ENCODE measurements at regions not wholly inside any gene's neighbourhood (a gene's known extent, or its start where the extent isn't known, plus 50 kb on each side); places are given as distances from the start of the nearest gene placed in this dataset.

DNA sequence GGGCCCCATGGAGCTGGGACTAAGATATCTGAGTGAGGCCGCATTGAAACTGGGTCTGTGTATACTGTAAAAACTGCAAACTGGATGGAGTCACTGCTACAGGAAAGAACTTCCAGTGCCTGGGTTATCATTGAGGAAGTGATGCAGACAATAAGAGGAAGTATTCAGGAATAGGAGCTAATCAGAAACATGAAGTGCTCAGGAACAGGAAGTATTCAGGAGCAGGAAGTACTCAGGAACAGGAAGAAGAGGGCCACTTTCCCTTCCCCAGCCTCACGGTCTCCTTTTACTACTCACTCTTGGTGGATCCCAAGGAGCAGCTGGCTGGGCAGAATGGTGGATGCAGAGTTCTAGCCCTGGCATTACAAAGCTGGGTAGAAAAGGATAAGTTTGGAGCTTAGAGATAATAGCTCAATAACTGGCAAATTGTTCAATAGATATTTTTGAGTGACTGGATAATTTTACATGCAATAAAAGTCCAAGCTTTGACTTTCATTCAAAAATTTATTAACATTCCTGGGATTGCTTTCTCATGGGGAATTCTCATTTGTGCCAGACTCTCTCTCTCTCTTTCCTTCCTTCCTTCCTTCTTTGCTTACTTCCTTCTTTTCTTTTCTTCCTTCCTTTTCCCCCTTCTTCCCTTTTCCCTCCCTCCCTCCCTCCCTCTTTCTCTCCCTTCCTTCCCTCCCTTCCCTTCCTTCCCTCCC lies 82.2 kb upstream of the PAX1 start:
- Histone ChIP-seq H3K9ac (ENCODE audit: low read depth, low read length) (no peak overlapping the region), H3K36me3 (ENCODE audit: control insufficient read depth, insufficient read depth, low read length) (no peaks in the 10 kb centered on the region), H2BK5ac (ENCODE audit: low read depth, low read length, poor library complexity, severe bottlenecking) (no peak overlapping the region), H3K9me3 (ENCODE audit: control insufficient read depth, insufficient read depth, low read length) (peaks cover 2% of the 10 kb centered on the region; the same call in 1 of the 2 replicates), H3K27ac (ENCODE audit: insufficient read depth, low read length) (no peak overlapping the region), H3K4me2 (ENCODE audit: low read depth, low read length) (no peak overlapping the region), H3K18ac (ENCODE audit: low read depth, low read length) (no peak overlapping the region), H2AK5ac (ENCODE audit: low read depth, low read length) (no peak overlapping the region), H3K79me1 (ENCODE audit: low read depth in 1 of 2, low read length in 2 of 2) (no peaks in the 10 kb centered on the region), H2AK9ac (replicated peaks; ENCODE audit: low read depth, low read length, poor library complexity) (no peak overlapping the region), H3K23ac (ENCODE audit: low read depth, low read length) (no peak overlapping the region), H3K9me1 (ENCODE audit: insufficient read depth, low read length) (no peaks in the 10 kb centered on the region), H3K4me3 (ENCODE audit: insufficient read depth, low read depth, low read length) (no peak overlapping the region), H3K14ac (replicated peaks; ENCODE audit: low read depth, low read length) (no peak overlapping the region), H4K8ac (ENCODE audit: low read depth in 2 of 2, low read length in 2 of 2) (no peak overlapping the region), H4K5ac (ENCODE audit: low read depth, low read length) (no peak overlapping the region), H3K56ac (ENCODE audit: extremely low read depth, insufficient read depth, low read length) (no peak overlapping the region), H2BK20ac (ENCODE audit: low read depth, low read length) (no peak overlapping the region), H2BK120ac (ENCODE audit: low read depth, low read length) (no peak overlapping the region), H4K91ac (ENCODE audit: insufficient read depth, low read depth, low read length) (no peak overlapping the region), H3K27me3 (ENCODE audit: control insufficient read depth, insufficient read depth, low read length) (no peaks in the 10 kb centered on the region), H2BK15ac (ENCODE audit: low read depth, low read length) (no peak overlapping the region), H3K4me1 (ENCODE audit: control insufficient read depth, insufficient read depth, low read length) (no peaks in the 10 kb centered on the region), H2AFZ (replicated peaks; ENCODE audit: low read length, poor library complexity) (no peak overlapping the region), H3K4ac (ENCODE audit: low read depth, low read length) (no peak overlapping the region), H4K20me1 (ENCODE audit: insufficient read depth, low read length) (no peaks in the 10 kb centered on the region)
- in situ Hi-C loops (cut with MboI; ENCODE audit: low sequenced_read_pairs), result no loop called here
- dilution Hi-C loops (cut with HindIII; ENCODE audit: low sequenced_read_pairs, unreplicated experiment), result no loop called here
- TF ChIP-seq, protein P1, sequence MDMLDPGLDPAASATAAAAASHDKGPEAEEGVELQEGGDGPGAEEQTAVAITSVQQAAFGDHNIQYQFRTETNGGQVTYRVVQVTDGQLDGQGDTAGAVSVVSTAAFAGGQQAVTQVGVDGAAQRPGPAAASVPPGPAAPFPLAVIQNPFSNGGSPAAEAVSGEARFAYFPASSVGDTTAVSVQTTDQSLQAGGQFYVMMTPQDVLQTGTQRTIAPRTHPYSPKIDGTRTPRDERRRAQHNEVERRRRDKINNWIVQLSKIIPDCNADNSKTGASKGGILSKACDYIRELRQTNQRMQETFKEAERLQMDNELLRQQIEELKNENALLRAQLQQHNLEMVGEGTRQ (IDR thresholded peaks at IDR 0.05; ENCODE audit: low read depth, low read length), result no peak
- TF ChIP-seq ELK1 (IDR thresholded peaks at IDR 0.05; ENCODE audit: borderline replicate concordance, low read depth, low read length) (no peak), NFE2L2 (IDR thresholded peaks at IDR 0.05; ENCODE audit: low read depth, low read length) (no peak), RCOR1 (IDR thresholded peaks at IDR 0.05; ENCODE audit: insufficient replicate concordance, low read length) (no peak), MXI1 (IDR thresholded peaks at IDR 0.05; ENCODE audit: borderline replicate concordance, low read depth, low read length) (no peak), MAFK (IDR thresholded peaks at IDR 0.05; ENCODE audit: low read depth, low read length) (no peak), RFX5 (IDR thresholded peaks at IDR 0.05; ENCODE audit: low read depth, low read length) (no peak), MAZ (IDR thresholded peaks at IDR 0.05; ENCODE audit: borderline replicate concordance, low read depth, low read length) (no peak), BHLHE40 (IDR thresholded peaks at IDR 0.05; ENCODE audit: low read depth, low read length) (no peak), FOS (IDR thresholded peaks at IDR 0.05; ENCODE audit: low read depth, low read length) (no peak), SMC3 (IDR thresholded peaks at IDR 0.05; ENCODE audit: low read depth, low read length) (no peak)
- TF ChIP-seq, protein P2, sequence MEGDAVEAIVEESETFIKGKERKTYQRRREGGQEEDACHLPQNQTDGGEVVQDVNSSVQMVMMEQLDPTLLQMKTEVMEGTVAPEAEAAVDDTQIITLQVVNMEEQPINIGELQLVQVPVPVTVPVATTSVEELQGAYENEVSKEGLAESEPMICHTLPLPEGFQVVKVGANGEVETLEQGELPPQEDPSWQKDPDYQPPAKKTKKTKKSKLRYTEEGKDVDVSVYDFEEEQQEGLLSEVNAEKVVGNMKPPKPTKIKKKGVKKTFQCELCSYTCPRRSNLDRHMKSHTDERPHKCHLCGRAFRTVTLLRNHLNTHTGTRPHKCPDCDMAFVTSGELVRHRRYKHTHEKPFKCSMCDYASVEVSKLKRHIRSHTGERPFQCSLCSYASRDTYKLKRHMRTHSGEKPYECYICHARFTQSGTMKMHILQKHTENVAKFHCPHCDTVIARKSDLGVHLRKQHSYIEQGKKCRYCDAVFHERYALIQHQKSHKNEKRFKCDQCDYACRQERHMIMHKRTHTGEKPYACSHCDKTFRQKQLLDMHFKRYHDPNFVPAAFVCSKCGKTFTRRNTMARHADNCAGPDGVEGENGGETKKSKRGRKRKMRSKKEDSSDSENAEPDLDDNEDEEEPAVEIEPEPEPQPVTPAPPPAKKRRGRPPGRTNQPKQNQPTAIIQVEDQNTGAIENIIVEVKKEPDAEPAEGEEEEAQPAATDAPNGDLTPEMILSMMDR (conservative IDR thresholded peaks at IDR 0.05; ENCODE audit: low read depth, low read length), result no peak
- no CpG with 5 or more reads among the region's 2 CpGs for WGBS, 2 experiments (ENCODE audit: extremely low coverage in 2 of 2, insufficient read length in 1 of 2)
- no peak for DNase-seq
- no peak for ATAC-seq (ENCODE audit: low read depth)
- CTCF ChIA-PET, result interaction anchor here (1.5 kb wide), 1 partner anchor 9 kb away, joined by 4 read pairs; no protein-coding TSS in a partner anchor
- no TSS peak for BruUV-seq (replicated peaks)
- intact Hi-C loops (cut with micrococcal nuclease), result no loop called here
- POLR2A ChIA-PET (ENCODE audit: unreplicated experiment), result no interaction called here

Data from IMR-90 (cell line).